Astrocyte of the spinal cord (primary cell): ENCODE measurements at regions not wholly inside any gene's neighbourhood (a gene's known extent, or its start where the extent isn't known, plus 50 kb on each side); places are given as distances from the start of the nearest gene placed in this dataset.

Source experiments
- DNase-seq: peaks from one replicate; pipeline ENCODE4 v3.0.0; 2011; ENCODE audit warnings: low read depth, low spot score
- H3K4me3 ChIP-seq: 2 replicates; pipeline ENCODE4 v1.5.1; 2011; ENCODE audit warnings: low read depth, mild to moderate bottlenecking, low read length, moderate library complexity
- in situ Hi-C: cut with HindIII; loops from 2 replicates; pipeline ENCODE4 v1.10.0; 2017; ENCODE audit warnings: low sequenced_read_pairs
- TF ChIP-seq, protein P1 (sequence below): IDR thresholded peaks from 2 replicates; pipeline ENCODE4 v1.5.1; 2012; ENCODE audit warnings: low read depth, mild to moderate bottlenecking, low read length, inconsistent platforms

DNA sequence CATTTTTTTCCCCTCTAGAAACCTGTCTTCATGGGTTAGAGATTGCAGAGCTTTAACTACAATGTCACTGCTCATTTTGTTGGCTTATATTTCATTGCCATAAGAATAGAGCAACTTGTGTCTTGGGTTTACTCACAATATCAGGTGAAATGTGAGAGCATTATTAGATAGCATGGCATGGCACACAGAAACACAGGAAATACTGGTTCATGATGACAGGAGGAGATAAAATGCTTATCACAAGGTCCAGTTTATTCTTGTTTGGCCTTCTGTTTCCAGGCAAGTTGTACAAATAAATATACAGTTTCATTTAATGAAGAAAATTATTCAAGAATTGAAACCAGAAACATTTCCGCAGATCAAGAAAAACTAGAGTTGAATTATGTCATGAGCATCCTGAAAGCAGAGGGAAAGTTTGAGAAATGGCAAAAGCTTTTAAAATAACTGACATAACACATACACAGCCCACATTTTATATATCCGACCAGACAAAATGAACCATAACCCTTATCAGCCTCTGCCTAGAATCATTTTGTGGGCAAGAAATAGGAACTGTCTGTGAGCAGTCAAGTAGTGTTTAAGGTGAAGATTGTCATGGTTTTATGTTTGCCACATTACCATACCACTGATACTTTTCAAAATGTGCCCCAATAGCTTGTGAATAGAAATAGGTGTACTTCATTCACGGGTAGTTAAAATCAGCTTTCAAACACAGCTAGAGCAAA lies 297.9 kb upstream of the ARGLU1 start:
- no peak overlapping the region for H3K4me3 ChIP-seq
- TF ChIP-seq, protein P1, sequence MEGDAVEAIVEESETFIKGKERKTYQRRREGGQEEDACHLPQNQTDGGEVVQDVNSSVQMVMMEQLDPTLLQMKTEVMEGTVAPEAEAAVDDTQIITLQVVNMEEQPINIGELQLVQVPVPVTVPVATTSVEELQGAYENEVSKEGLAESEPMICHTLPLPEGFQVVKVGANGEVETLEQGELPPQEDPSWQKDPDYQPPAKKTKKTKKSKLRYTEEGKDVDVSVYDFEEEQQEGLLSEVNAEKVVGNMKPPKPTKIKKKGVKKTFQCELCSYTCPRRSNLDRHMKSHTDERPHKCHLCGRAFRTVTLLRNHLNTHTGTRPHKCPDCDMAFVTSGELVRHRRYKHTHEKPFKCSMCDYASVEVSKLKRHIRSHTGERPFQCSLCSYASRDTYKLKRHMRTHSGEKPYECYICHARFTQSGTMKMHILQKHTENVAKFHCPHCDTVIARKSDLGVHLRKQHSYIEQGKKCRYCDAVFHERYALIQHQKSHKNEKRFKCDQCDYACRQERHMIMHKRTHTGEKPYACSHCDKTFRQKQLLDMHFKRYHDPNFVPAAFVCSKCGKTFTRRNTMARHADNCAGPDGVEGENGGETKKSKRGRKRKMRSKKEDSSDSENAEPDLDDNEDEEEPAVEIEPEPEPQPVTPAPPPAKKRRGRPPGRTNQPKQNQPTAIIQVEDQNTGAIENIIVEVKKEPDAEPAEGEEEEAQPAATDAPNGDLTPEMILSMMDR = no peak
- DNase-seq = no peak
- in situ Hi-C loops = no loop called here

DNA sequence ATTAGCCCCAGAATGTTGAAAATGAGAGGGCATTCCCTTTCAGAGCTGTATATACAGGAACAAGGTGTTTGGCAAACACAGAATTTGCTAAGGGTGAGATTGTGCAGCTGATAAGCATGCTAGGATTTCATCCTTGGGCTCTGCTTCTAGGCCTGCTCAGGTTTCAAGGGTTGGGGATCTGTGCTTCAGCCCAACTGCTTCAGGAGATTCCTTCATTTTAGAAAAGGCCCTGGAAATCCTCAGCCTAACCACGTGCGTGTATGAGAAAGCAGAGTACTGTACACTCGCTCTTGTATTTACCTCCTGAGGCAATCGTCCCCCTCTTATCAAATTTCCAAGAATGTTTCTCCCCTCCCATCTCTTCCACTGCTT lies 291.6 kb upstream of the ARGLU1 start:
- TF ChIP-seq, protein P1 = no peak
- in situ Hi-C loops = no loop called here
- DNase-seq = no peak
- no peak overlapping the region for H3K4me3 ChIP-seq

DNA sequence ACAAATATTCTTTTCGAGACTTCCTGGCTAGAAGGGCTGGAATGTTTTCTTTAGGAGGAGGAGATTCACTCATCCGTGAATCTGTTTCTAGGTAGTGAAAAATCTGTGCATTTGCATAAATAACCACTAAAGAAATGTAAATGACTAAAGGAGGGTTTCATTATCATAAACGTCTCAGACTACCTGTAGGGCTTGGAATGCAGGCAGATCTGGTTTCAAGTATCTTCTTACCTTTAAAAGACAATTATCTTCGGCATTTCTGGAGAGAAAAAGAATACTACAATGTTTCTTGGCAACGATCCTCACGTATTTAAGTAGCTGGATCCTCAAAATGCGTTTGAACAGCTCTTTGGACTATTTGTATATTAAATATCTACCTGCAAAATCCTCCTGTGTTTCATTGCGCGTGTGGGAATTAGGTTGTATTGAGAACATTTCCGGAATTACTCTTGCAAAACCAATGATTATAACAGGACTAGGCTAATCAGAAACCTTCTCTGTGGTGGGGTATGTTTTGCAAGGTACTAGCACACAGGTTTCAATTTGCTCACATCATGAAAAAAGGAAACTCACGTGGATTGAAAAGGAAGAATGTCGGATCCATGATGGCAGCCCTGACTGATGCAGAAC lies 291.1 kb upstream of the ARGLU1 start:
- TF ChIP-seq, protein P1 = no peak
- H3K4me3 ChIP-seq = no peak overlapping the region
- DNase-seq = no peak
- in situ Hi-C loops = no loop called here

DNA sequence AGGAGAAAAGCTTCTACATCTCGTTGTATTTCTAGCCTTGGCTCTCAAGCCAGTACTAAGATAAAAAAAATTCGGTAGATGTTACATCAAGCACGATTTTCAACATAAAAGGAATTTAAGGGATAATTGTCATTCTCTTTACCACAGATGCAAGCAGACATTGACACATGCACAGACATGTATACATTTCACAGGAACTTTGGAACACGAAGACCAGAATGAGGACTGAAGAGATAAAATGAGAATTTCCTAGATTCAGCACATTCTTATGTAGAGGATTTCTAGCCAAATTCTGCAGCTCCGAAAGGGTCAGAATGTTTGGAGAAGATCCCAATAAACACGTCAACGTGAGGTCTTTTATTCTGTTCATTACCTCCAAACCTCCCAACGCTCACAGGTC lies 284.5 kb upstream of the ARGLU1 start:
- in situ Hi-C loops = no loop called here
- no peak for DNase-seq
- TF ChIP-seq, protein P1 = no peak
- no peak overlapping the region for H3K4me3 ChIP-seq

DNA sequence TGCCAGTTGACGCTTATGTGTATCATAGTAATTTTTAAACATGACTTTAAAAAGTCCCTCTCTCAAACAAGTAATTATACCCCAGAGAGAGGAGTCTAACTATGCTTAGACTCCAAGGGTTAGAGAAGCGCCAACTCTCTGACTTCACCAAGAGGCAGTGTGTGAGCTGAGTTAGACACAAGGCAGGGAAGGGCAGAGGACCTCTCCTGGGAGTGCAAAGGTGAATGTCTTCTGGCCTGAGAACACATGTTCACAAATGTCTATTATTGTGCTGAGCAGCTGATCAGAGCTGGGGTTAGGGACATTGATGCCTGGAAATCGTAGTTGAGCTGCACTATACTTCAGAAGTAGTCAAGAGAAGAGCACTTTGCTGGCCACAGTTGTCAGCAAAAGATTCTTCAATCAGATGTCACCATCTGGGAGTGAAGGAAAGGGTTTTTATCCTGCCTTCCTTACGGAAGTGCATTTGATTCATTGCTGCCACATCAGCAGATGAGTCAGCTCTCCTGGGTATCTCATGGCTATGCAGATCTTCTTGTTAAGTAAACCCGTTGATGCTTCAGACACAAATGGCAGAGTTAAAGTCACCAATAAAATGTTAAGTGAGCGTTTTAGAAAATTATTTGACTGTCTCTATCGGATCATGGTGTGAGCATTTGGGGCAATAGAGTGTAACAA lies 283.2 kb upstream of the ARGLU1 start:
- no peak overlapping the region for H3K4me3 ChIP-seq
- TF ChIP-seq, protein P1 = no peak
- in situ Hi-C loops = no loop called here
- DNase-seq = peak; percentile 25

DNA sequence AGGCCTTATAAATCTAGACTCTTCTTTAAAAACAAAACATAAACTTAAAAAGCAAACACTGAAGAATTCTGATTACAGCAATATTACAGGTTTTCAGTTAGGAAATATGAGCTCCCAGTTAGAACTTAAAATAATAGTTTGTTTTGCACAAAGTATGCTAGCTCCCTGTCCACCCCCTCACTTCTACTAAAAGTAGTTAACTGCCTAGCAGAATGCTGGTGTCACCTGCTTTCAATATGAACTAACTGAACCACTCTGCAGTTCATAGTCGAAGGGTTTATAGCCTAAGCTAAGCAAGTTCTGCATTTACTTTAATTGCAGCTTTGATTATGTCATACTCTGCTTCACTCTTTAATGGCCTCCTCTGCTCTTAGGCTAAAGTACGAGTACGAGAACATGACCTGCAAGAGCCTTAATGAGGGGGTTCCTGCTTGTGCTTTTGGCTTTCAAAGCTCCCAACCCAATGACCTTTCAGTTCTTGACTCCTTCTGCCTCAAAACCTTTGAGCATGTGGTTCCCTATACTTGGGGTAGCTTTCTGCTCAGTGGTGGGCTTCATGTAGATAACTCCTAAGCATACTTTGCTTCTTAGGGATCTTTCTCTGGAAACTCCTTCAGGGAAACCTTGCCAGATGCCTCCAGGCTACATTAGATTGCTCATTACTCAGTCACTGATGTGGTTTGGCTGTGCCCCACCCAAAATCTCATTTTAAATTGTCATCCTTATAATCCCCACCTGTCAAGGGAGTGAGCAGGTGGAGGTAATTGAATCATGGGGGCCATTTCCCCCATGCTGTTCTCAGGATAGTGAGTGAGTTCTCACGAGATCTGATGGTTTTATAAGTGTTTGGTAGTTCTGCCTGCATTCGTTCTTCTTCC lies 278.9 kb upstream of the ARGLU1 start:
- in situ Hi-C loops = no loop called here
- no peak overlapping the region for H3K4me3 ChIP-seq
- DNase-seq = no peak
- TF ChIP-seq, protein P1 = no peak
